Mucosa of descending colon (tissue), 3 donors: ENCODE measurements at regions not wholly inside any gene's neighbourhood (a gene's known extent, or its start where the extent isn't known, plus 50 kb on each side); places are given as distances from the start of the nearest gene placed in this dataset.
A peak's percentile ranks its signal among the peaks of the same experiment; 100 is the strongest.

Experiments used
- ATAC-seq: fragments of 200-7000 bp; cut with Tn5 transposase; one replicate; pipeline ENCODE4 v1.9.1; 2020; ENCODE audit warnings: mild to moderate bottlenecking, moderate library complexity
- DNase-seq, 3 donors: peaks; one replicate each; pipeline ENCODE4 v3.0.0-alpha.2; 2020
- H3K36me3 ChIP-seq: fragments of 200-600 bp; one replicate; pipeline ENCODE4 v1.8.0; 2021; ENCODE audit warnings: low read depth, mild to moderate bottlenecking
- H3K4me1 ChIP-seq: fragments of 200-600 bp; one replicate; pipeline ENCODE4 v1.8.0; 2021; ENCODE audit warnings: low read depth, mild to moderate bottlenecking
- H3K4me3 ChIP-seq: fragments of 200-600 bp; one replicate; pipeline ENCODE4 v1.8.0; 2021; ENCODE audit warnings: mild to moderate bottlenecking
- H3K9me3 ChIP-seq: fragments of 200-600 bp; one replicate; pipeline ENCODE4 v1.8.0; 2021; ENCODE audit warnings: mild to moderate bottlenecking
- intact Hi-C, 2 donors: fragments of 100-400 bp; cut with DNase I in 1 of 2; cut with micrococcal nuclease in 1 of 2; formaldehyde crosslinking; loops; one replicate each; pipeline versions ENCODE4 v1.11.0 to v1.11.1; 2022; cut with DNase I, micrococcal nuclease
- TF ChIP-seq, protein P1 (sequence below): fragments of 200-600 bp; IDR thresholded peaks from one replicate; pipeline ENCODE4 v1.8.0; 2022; ENCODE audit warnings: antibody characterized with exemption, mild to moderate bottlenecking
- donor health status: DM: no; HTN: no; CAD: no; lungs with moderate emphysema.
- donor health status: DM: no; HTN: no; CAD: no.
- donor health status: DM: no; HTN: yes; CAD: no.

DNA sequence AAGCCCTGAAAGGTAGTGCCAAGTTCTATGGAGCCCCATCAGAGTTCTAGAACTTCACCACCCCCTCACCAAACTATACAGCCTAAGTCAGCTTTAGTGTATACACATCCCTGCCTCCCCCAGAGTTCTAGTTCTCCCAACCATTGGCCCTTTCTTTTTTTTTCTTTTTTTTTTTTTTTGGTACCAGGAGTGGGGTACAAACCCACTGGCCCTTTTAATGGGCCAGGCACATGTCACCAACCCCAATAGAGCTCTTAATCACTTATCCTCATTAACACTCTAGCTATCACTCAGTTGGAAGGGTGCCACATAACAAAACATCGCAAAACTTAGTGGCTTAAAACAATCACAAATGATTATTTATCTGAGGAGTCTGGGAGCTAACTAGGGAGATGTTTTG is 588.6 kb downstream of the BCOR start:
- TF ChIP-seq, protein P1, sequence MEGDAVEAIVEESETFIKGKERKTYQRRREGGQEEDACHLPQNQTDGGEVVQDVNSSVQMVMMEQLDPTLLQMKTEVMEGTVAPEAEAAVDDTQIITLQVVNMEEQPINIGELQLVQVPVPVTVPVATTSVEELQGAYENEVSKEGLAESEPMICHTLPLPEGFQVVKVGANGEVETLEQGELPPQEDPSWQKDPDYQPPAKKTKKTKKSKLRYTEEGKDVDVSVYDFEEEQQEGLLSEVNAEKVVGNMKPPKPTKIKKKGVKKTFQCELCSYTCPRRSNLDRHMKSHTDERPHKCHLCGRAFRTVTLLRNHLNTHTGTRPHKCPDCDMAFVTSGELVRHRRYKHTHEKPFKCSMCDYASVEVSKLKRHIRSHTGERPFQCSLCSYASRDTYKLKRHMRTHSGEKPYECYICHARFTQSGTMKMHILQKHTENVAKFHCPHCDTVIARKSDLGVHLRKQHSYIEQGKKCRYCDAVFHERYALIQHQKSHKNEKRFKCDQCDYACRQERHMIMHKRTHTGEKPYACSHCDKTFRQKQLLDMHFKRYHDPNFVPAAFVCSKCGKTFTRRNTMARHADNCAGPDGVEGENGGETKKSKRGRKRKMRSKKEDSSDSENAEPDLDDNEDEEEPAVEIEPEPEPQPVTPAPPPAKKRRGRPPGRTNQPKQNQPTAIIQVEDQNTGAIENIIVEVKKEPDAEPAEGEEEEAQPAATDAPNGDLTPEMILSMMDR: no peak
- no peak for ATAC-seq
- intact Hi-C loops: no loop called here

DNA sequence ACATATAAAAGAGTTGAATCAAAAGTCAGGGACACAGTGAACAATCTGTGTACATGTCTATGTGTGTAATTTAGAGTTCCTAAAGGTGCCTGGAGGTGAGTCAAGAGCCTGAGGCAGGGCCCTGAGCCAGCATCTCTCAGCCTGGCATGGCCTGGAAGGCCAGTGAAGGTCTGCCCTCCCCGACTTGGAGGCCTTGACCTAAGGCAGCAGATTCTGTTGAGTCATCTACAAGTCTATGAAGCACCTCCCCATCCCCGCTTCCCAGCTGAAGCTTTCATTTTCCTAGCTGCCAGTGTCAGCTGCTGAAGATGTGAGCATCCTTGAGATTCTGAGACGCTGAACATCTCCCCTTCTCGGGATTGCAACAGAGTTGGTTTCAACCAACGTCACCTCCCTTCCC is 583.9 kb downstream of the BCOR start:
- TF ChIP-seq, protein P1: no peak
- intact Hi-C loops: no loop called here
- Histone ChIP-seq H3K4me1 (no peaks in the 10 kb centered on the region), H3K36me3 (no peaks in the 10 kb centered on the region), H3K4me3 (no peak overlapping the region), H3K9me3 (no peaks in the 10 kb centered on the region)
- ATAC-seq (no peak), DNase-seq (no peak)

More for the DNA sequence above, 588.6 kb downstream of the BCOR start:
- Histone ChIP-seq H3K4me3 (no peak overlapping the region), H3K9me3 (no peaks in the 10 kb centered on the region), H3K4me1 (no peaks in the 10 kb centered on the region), H3K36me3 (no peaks in the 10 kb centered on the region)
- DNase-seq: no peak

DNA sequence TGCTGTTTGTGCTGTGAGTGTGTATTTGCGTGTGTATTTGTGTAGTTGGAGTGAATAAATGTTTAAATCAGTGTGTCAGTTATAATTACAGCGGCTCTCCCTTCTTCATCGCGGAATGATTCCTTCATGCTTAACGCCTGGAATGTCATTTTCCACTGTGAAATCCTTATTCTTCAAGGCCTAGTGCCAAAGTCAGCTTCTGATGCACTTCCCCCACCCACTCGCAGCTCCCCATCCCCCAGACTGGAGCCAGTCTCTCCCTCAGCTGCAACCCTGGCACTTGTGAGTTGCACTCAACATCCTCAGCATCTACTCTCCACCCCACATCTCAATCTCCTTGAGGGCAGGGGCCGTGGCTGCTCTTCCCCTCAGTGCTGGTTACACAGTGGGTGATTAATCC is 583.0 kb downstream of the BCOR start:
- Histone ChIP-seq H3K9me3 (no peaks in the 10 kb centered on the region), H3K4me3 (no peak overlapping the region), H3K36me3 (no peaks in the 10 kb centered on the region), H3K4me1 (no peaks in the 10 kb centered on the region)
- no peak for DNase-seq
- no peak for ATAC-seq
- TF ChIP-seq, protein P1: no peak
- intact Hi-C loops: no loop called here

DNA sequence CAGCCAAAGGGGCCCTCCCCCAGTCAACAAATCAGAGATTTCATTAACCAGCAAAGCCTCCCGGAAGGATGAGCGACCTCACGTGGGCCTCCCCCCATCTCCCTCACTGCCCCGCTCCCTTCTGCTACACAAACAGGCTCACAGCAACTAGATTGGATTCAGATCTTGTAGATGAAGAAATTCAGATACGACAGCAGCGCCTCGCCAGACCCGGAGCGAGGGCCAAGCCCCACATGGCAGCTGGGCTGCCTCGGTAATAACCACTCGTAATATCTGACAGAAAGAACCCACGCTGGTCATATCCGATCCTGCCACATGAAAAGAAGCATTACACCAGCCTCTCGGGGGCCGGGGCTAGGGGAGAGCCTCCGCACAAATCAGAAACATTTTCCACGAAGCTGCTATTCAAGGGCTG is 581.3 kb downstream of the BCOR start:
- TF ChIP-seq, protein P1: no peak
- H3K9me3 ChIP-seq: no peaks in the 10 kb centered on the region
- H3K4me3 ChIP-seq: no peak overlapping the region
- ATAC-seq: no peak
- DNase-seq: no peak
- intact Hi-C loops: no loop called here
- no peaks in the 10 kb centered on the region for H3K36me3 ChIP-seq
- H3K4me1 ChIP-seq: no peaks in the 10 kb centered on the region

DNA sequence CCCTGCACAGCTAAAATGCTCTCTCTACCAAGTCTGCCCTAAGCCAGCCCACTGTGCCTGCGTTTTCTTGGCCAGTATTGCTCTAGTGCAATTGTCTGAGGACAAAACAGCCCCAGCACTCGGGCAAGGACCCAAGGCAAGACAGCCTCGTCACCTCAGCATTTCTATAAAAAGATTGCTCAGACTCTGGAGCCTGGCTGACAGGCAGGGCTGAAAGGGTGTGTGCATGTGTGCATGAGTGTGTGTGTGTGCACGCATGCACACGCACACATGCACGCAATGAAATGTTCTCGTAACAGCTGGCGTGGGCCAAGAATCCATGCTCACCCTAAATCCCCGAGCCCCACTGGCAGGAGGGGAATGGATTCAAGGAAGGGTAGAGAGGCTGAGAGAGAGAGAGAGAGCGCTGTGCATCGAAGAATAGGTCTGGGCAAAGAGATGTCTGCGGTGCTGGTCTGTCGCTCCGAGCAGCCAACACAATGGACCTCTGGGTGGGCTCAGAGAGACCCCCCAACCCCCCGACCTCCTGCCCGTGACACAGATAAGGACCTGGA is 579.2 kb downstream of the BCOR start:
- Histone ChIP-seq H3K36me3 (no peaks in the 10 kb centered on the region), H3K9me3 (no peaks in the 10 kb centered on the region), H3K4me3 (no peak overlapping the region), H3K4me1 (no peaks in the 10 kb centered on the region)
- TF ChIP-seq, protein P1: no peak
- intact Hi-C loops: no loop called here
- ATAC-seq: peak; percentile 18
- DNase-seq: no peak

DNA sequence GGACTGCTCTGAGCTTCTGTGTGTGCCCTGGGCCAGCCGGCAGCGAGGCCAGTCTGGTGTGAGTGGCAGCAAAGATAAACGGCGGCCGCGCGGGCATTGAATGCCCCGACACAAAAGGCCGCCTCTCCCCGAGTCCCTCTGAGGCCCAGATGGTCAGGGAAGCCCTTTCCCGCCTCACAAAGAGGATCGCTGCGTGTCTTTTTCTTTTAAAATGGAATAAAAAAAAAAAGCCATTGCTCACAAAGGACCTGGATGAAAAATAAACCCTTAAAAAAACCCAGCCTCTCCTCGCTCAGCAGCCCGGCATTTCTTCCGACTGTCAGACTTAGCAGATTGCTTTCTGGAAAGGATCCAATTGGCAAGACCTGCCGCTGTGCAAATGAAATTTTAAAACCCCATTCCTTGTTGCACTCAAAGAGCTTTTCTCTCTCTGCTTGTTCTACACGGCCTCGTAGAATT is 578.7 kb downstream of the BCOR start:
- TF ChIP-seq, protein P1: no peak
- no peak overlapping the region for H3K4me3 ChIP-seq
- no peaks in the 10 kb centered on the region for H3K4me1 ChIP-seq
- H3K9me3 ChIP-seq: no peaks in the 10 kb centered on the region
- intact Hi-C loops: no loop called here
- no peaks in the 10 kb centered on the region for H3K36me3 ChIP-seq
- DNase-seq (peak in 1 of 3 donors; percentile 31), ATAC-seq (peak; percentile 9)
